ENCODE measurements at regions not wholly inside any gene's neighbourhood (a gene's known extent, or its start where the extent isn't known, plus 50 kb on each side); places are given as distances from the start of the nearest gene placed in this dataset.

DNA sequence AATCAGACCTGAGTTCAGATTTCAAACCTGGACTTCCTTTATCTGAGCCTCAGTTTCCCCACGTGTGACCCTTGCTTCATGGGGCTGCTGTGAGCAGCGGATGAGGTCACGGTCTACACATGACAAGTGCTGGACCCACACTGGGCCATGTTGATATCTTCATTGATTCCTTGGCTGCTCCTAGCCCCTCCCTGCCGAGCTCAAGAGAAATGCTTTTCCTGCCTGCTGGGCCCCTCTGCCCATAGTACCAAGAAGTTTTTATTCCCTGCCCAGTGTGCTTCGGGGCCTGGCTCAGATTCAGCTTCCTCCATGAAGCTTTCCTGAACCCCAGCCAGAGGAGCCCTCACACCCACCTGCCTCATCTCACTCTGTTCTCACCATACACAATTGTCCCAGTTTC, 181.6 kb downstream of the PTPRU start:
- Histone ChIP-seq H2AFZ (ENCODE audit: low read length) (no peak overlapping the region), H4K20me1 (ENCODE audit: insufficient read depth, low read length) (no peaks in the 10 kb centered on the region), H3K27ac (ENCODE audit: extremely low read length, insufficient read depth, low read length) (no peak overlapping the region), H3K4me3 (replicated peaks in 1 of 3; ENCODE audit: insufficient read depth in 1 of 3, low read depth in 2 of 3, low read length in 3 of 3) (no peak overlapping the region), H3K36me3 (replicated peaks in 1 of 2; ENCODE audit: control insufficient read depth in 1 of 2, insufficient read depth in 2 of 2, low read length in 2 of 2) (no peaks in the 10 kb centered on the region), H3K4me1 (ENCODE audit: insufficient read depth, low read length) (no peaks in the 10 kb centered on the region), H3K79me2 (ENCODE audit: insufficient read depth, low read length) (no peaks in the 10 kb centered on the region), H3K27me3 (ENCODE audit: control insufficient read depth in 1 of 2, insufficient read depth in 2 of 2, low read length in 2 of 2) (no peaks in the 10 kb centered on the region; a peak in 1 of 5 replicates), H3K9ac (ENCODE audit: insufficient read depth, low read depth, low read length) (no peak overlapping the region), H3K9me3 (ENCODE audit: low read length) (no peaks in the 10 kb centered on the region), H3K4me2 (ENCODE audit: low read depth, low read length) (no peak overlapping the region)
- 12% methylated on average over 3 of the region's 5 CpGs for WGBS (ENCODE audit: low lambda C conversion rate)
- POLR2A ChIA-PET, result no interaction called here
- ATAC-seq, result no peak
- no peak for DNase-seq (ENCODE audit: low spot score)
- no peak for FAIRE-seq
- intact Hi-C loops (cut with micrococcal nuclease; ENCODE audit: unreplicated experiment), result no loop called here
- in situ Hi-C loops (cut with HindIII; ENCODE audit: extremely low pct_ligation_motif_present, low pct_unique_long_range_greater_than_20kb), result no loop called here
- CTCF ChIA-PET (ENCODE audit: low intra/inter-chr PET ratio, low total read pairs), result no interaction called here
- BruUV-seq (replicated peaks), result no TSS peak
- TF ChIP-seq DMAP1 (CRISPR knock-in tag; IDR thresholded peaks at IDR 0.05) (no peak), MIXL1 (CRISPR knock-in tag; IDR thresholded peaks at IDR 0.05) (no peak), ZKSCAN5 (CRISPR knock-in tag; IDR thresholded peaks at IDR 0.05) (no peak), TCF12 (IDR thresholded peaks at IDR 0.05) (no peak), TCF12 (CRISPR knock-in tag; IDR thresholded peaks at IDR 0.05) (no peak), ZNF235 (CRISPR knock-in tag; IDR thresholded peaks at IDR 0.05; ENCODE audit: borderline replicate concordance) (no peak), ZNF20 (CRISPR knock-in tag; IDR thresholded peaks at IDR 0.05) (no peak), PTBP1 (IDR thresholded peaks at IDR 0.05; ENCODE audit: low read depth, low read length, poor library complexity, severe bottlenecking) (no peak)
- TF ChIP-seq, protein P1, sequence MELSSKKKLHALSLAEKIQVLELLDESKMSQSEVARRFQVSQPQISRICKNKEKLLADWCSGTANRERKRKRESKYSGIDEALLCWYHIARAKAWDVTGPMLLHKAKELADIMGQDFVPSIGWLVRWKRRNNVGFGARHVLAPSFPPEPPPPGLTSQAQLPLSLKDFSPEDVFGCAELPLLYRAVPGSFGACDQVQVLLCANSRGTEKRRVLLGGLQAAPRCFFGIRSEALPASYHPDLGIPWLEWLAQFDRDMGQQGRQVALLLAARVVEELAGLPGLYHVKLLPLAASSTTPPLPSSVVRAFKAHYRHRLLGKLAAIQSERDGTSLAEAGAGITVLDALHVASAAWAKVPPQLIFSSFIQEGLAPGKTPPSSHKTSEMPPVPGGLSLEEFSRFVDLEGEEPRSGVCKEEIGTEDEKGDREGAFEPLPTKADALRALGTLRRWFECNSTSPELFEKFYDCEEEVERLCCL (CRISPR knock-in tag; IDR thresholded peaks at IDR 0.05; ENCODE audit: borderline replicate concordance), result no peak
- TF ChIP-seq, protein P2, sequence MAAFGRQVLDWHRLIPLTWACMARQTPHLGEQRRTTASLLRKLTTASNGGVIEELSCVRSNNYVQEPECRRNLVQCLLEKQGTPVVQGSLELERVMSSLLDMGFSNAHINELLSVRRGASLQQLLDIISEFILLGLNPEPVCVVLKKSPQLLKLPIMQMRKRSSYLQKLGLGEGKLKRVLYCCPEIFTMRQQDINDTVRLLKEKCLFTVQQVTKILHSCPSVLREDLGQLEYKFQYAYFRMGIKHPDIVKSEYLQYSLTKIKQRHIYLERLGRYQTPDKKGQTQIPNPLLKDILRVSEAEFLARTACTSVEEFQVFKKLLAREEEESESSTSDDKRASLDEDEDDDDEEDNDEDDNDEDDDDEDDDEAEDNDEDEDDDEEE (CRISPR knock-in tag; IDR thresholded peaks at IDR 0.05), result no peak
- TF ChIP-seq, protein P3, sequence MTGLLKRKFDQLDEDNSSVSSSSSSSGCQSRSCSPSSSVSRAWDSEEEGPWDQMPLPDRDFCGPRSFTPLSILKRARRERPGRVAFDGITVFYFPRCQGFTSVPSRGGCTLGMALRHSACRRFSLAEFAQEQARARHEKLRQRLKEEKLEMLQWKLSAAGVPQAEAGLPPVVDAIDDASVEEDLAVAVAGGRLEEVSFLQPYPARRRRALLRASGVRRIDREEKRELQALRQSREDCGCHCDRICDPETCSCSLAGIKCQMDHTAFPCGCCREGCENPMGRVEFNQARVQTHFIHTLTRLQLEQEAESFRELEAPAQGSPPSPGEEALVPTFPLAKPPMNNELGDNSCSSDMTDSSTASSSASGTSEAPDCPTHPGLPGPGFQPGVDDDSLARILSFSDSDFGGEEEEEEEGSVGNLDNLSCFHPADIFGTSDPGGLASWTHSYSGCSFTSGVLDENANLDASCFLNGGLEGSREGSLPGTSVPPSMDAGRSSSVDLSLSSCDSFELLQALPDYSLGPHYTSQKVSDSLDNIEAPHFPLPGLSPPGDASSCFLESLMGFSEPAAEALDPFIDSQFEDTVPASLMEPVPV (CRISPR knock-in tag; IDR thresholded peaks at IDR 0.05), result no peak
- TF ChIP-seq, protein P4, sequence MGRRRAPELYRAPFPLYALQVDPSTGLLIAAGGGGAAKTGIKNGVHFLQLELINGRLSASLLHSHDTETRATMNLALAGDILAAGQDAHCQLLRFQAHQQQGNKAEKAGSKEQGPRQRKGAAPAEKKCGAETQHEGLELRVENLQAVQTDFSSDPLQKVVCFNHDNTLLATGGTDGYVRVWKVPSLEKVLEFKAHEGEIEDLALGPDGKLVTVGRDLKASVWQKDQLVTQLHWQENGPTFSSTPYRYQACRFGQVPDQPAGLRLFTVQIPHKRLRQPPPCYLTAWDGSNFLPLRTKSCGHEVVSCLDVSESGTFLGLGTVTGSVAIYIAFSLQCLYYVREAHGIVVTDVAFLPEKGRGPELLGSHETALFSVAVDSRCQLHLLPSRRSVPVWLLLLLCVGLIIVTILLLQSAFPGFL (CRISPR knock-in tag; IDR thresholded peaks at IDR 0.05), result no peak
- TF ChIP-seq, protein P5, sequence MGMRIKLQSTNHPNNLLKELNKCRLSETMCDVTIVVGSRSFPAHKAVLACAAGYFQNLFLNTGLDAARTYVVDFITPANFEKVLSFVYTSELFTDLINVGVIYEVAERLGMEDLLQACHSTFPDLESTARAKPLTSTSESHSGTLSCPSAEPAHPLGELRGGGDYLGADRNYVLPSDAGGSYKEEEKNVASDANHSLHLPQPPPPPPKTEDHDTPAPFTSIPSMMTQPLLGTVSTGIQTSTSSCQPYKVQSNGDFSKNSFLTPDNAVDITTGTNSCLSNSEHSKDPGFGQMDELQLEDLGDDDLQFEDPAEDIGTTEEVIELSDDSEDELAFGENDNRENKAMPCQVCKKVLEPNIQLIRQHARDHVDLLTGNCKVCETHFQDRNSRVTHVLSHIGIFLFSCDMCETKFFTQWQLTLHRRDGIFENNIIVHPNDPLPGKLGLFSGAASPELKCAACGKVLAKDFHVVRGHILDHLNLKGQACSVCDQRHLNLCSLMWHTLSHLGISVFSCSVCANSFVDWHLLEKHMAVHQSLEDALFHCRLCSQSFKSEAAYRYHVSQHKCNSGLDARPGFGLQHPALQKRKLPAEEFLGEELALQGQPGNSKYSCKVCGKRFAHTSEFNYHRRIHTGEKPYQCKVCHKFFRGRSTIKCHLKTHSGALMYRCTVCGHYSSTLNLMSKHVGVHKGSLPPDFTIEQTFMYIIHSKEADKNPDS (CRISPR knock-in tag; IDR thresholded peaks at IDR 0.05), result no peak
- TF ChIP-seq, protein P6, sequence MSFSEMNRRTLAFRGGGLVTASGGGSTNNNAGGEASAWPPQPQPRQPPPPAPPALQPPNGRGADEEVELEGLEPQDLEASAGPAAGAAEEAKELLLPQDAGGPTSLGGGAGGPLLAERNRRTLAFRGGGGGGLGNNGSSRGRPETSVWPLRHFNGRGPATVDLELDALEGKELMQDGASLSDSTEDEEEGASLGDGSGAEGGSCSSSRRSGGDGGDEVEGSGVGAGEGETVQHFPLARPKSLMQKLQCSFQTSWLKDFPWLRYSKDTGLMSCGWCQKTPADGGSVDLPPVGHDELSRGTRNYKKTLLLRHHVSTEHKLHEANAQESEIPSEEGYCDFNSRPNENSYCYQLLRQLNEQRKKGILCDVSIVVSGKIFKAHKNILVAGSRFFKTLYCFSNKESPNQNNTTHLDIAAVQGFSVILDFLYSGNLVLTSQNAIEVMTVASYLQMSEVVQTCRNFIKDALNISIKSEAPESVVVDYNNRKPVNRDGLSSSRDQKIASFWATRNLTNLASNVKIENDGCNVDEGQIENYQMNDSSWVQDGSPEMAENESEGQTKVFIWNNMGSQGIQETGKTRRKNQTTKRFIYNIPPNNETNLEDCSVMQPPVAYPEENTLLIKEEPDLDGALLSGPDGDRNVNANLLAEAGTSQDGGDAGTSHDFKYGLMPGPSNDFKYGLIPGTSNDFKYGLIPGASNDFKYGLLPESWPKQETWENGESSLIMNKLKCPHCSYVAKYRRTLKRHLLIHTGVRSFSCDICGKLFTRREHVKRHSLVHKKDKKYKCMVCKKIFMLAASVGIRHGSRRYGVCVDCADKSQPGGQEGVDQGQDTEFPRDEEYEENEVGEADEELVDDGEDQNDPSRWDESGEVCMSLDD (CRISPR knock-in tag; IDR thresholded peaks at IDR 0.05; ENCODE audit: borderline replicate concordance), result no peak
